CD4-positive, alpha-beta T cell treated with Interleukin-21 for 1 hour (primary cell): ENCODE measurements at regions not wholly inside any gene's neighbourhood (a gene's known extent, or its start where the extent isn't known, plus 50 kb on each side); places are given as distances from the start of the nearest gene placed in this dataset.
A peak's percentile ranks its signal among the peaks of the same experiment; 100 is the strongest.

Experiments
- DNase-seq: peaks from one replicate; pipeline ENCODE4 v3.0.0-alpha.2; 2020

DNA sequence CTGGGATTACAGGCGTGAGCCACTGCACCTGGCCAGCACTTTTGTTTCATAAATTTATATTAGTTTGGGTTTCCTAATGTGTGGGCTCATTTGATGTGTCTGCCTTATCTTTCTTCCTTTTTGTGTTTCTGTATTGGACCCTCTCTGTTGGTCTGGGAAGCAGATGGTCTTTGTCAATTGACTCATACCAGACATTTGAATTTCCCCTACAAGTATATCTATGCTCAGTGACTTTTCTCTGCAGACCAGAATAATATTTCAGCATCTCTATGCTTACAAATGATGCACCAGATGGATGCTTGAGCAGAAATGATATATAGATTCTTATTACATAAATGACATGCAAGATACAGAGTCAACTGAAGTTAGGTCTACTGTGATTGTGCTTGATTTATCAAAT, 329.9 kb upstream of the SLCO3A1 start:
- no peak for DNase-seq

DNA sequence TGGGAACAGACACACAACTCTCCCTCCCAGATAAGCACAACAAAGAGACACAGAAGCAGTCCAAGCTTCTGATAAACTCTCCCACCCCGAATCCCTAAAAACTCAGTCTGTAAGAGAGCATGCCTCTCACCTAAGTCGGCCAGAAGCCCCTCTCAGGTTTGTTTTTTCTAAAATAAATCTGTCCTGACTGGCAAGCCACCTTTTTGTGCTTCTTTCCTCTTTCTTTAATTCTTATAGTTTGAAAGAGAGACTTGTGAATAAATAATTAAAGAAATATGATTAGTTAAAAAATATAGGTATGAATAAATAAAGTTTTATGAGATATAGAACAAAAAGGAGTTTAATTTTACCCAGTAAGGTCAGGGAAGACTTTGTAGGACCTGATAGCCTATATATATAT, 329.0 kb upstream of the SLCO3A1 start:
- DNase-seq = no peak

DNA sequence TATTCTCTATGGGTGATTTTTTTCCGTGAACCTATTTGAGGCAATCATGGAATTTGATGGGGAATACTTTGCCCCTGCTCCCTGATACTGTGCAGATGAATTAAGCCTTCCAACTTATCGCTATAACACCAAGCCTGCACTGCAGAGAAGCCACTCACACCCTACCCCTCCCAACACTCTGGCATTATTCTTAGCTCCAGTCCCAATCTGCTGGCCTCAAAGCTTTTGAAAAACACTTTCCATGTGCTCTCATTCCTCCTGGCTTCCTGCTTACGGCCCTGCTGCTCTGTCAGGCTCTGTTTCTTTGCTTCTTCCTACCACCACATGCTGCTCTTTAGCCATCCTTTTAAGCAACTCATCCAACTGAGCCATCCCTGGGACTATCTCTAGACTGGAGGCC, 327.8 kb upstream of the SLCO3A1 start:
- DNase-seq = no peak

DNA sequence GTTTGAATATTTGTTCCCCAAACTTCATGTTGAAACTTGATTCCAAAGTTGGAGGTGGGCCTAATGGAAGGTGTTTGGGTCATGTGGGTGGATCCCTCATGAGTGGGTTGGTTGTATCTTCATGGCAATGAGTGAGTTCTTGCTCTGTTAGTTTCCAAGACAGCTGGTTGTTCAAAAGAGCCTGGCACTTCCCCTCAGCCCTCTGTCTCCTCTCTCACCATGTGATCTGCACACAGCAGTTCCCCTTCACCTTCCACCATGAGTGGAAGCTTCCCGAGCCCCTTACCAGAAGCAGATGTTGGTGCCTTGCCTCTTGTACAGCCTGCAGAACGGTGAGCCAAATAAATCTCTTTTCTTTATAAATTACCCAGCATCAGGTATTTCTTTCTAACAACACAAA, 327.1 kb upstream of the SLCO3A1 start:
- no peak for DNase-seq

DNA sequence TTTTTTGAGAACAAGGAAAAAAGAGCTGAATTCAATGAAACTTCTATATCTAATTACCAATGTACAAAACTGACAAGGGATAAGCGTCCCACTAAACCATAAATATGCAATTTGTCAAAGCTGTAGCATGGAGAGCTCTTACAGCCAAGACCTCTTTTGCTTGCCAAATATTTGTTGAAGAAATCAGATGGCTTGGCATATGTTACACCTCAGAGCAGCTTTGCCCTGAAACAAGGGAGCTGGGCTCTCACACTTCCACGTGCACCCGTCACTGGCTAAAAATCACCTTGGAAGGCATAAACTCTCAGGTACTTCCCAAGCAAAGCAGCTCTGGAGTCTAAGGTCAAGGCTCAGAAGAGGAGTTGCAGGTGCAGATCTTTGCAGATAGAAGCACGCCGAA, 324.7 kb upstream of the SLCO3A1 start:
- DNase-seq = no peak

DNA sequence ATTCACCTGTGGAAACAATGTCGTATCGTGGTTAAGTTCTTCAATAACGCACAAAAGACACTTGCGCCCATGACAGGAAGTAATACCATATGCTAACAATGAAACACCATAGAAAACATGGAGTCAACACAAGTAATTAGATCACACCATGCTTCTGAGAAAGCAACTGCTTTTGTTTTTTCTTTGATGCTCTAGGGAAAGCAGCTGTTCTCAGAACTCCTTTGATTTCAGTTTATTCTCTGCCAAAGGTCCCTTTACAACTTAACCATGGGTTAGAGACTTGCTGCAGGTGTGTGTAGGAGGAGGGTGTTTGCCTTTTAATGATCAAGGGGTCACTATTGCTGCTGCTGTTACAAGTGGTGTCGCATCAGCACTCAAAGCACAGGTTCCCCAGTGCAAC, 324.0 kb upstream of the SLCO3A1 start:
- DNase-seq = peak; percentile 2

DNA sequence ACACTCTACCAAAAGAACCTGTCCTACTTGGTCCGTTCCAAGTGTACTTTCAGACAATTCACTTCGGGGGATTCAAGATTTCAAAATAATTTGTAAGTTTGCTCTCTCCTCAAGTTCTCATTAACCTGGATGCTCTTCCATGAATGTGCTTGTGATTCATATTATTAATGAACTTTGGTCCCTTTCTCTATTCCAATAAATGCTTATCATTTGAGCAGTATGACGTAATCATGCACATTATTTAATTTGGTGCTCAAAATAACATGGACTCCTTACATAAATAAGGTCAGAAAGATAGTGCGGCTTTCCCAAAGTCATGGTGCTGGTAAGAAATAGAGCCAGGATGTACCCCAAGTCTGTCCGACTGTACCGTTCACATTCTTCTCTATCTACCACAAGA, 323.2 kb upstream of the SLCO3A1 start:
- DNase-seq = no peak

DNA sequence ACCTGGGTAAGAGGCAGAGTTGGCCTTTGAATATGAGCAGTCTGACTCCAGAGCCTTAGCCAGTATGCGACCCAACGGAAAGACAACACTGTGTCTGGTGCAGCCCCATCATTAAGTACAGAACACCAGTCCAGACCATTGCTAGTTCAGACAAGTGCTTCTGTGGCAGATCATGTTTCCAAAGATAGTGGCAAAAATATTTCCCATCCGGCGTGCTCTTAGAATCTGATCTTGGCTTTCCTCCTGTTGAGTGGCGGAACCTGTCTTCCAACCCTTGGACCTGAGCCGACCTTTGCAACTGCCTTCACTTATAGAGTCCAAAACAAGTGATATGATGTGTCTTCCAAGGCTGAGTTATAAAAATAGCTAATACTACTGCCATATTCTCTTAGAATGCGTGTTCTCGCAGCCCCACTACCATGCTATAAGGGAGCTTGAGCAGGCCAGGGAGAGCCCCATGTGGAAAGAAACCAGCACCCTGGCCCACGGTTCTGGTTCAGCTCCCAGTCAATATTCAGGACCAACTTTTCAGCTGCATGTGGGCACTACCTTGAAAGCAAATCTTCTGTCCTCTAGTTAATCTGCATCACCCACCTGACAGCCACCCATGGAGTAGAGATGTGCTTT, 322.4 kb upstream of the SLCO3A1 start:
- no peak for DNase-seq

DNA sequence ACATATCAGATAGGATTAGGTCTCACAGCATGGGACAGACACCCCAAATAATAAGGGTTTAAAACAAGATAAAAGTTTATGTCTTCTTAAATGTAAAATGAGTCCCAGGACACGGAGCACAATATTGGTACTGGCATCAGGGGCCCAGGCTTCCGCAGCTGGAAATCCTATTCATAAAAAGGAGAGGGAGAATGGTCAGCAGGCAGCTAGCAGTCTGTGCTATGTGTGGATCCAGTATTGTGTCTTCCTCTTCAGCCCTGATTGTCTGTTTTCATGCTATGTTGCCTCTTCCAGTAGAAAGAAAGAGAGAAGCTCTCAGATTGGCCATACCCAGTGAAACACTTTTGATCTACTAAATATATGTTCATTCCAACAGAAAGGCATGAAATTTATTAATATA, 319.3 kb upstream of the SLCO3A1 start:
- DNase-seq = no peak

DNA sequence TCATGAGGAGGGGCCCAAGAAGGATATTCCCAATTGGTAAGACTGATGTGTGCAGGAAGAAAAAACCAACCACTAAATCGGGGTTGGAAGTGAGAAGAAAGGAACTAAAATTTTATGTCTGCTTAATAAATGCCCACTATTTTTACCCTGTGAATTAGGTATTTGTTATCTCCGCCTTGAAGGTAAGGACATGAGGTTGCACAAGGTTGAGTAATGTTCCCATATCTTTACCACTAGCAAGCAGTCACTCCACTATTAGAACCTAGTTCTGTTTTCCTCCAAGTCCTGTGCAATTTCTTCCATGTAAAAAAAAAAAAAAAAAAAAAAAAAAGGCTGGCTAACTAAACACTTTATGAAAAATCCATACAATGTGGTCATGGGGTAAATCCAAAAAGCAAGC, 318.5 kb upstream of the SLCO3A1 start:
- no peak for DNase-seq

DNA sequence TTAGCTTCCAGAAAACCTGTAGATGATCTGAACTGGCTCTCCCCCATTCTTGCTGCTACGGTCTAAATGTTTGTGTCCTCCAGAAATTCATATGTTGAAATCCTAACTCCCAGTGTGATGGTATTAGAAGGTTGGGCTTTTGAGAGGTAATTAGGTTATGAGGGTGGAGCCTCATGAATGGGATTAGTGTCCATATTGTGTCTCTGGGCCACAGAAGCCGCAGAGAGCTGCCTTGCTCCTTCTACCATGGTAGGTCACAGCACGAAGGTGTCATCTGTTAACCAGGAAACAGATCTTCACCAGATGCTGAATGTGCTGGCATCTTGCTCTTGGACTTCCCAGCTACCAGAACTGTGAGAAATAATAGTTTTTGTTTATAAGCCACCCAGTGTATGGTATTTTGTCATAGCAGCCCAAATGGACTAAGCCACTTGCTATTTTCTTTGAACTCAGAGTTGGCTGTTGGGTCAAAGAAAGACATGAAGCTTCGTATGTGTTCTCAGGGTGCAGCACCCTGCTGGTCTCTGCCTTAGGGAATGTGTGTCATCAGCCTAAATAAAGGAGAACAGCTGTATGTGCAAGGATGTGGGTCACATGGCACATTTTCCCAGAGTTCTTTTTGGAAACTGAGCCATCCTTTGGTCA, 317.5 kb upstream of the SLCO3A1 start:
- DNase-seq = no peak

DNA sequence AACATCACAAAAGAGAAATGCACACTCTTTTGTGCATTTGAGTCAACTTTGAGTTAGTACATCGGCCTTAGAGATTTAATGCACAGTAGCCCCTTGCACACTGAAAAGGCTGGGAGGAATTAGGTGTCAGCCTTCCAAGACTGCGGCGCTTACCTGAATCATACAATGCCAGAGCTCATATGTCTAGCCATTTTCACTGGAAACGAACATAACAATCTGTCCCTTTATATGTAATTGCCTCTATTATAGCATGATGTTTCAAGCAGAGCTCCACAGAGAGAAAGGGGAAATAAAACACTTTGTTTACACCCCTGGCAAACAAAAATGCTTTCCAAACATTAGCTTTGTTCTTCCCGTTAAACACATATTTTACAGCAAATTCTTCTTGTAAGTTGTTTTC, 315.7 kb upstream of the SLCO3A1 start:
- DNase-seq = no peak

DNA sequence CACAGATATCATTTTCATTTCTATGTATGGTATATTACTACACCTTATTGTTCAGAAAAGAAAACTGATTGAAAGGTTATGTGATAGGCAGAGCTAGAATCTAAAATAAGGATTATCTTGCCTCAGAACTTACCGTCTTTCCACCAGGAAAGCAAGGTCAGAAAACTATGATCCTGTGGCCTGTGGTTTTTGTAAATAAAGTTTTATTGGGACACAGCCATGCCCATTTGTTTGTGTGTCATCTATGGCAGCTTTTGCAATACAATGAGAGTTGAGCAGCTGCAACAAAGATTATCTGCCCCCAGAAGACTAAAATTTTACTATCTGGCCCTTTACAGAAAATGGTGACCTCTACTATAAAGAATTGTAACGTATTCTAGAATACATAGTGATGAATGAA, 314.7 kb upstream of the SLCO3A1 start:
- DNase-seq = no peak

DNA sequence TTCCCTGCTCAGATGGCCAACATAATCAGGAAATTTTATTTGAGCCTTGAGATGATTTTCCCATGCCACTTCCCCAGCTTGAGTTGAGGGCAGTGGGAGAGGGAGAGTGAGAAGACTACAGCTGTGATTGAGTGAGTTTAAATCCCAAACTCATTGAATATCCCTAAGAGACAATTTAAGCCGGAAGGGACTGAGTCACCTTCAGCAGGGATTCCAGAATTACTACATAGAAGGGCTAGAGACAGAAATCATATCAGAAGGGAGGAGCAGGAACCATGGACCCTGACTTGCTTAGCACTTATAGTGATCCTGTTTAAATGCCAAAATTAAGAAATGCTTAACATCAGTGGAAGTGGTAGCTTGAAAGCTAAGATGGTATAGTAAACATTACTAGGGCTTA, 312.2 kb upstream of the SLCO3A1 start:
- no peak for DNase-seq

DNA sequence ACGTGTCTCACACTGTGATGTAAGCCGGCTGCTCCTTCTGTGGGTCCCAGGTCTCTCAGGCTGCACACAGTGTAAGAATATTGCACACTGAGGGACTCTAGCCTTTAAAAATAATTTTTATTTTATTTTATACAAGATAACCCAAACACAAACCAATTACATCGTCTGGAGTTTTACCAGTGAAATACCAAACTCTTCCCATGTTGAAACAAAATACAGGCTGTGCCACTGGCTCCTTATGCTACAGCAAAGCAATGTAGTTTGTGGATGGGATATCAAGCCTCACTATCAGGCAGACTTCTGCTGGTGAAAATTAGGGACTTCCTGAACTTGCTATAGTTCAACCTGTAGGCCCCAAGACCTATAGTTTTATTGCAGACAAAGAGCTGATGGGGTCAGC, 311.3 kb upstream of the SLCO3A1 start:
- no peak for DNase-seq

DNA sequence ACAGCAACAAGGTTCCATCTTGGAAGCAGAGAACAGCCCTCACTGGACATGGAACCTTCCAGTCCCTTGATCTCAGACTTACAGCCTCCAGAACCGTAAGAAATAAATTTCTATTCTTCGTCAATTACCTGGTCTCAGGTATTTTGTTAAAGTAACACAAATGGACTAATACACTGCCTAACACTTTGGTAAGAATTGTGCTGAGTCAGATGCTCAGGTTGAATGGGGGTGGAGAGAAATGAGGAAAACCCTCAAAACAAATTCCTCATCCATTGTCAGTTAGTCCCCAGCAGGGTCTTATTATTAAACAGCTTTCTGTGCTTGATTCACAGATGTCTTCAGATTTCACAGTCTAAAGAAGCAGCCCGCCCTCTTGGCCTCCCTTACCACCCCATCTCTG, 306.2 kb upstream of the SLCO3A1 start:
- DNase-seq = no peak

DNA sequence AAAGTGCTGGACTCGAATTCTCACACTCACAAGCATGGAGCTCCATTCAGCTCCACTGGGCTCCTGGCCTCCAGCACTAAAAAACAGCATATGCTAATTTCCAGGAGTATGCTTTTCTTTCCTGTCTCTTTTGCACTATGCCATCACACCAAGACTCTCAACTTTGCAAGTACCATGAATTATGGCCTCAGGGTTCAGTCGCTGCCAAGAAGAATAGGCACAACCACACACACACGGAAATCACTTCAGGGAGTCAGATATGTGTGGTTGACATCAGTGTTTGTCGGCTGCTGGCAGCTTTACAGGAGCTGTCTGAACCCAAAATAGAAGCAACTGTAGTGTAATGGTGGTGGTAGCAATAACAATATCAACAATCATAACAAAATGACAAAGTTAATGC, 305.0 kb upstream of the SLCO3A1 start:
- no peak for DNase-seq

DNA sequence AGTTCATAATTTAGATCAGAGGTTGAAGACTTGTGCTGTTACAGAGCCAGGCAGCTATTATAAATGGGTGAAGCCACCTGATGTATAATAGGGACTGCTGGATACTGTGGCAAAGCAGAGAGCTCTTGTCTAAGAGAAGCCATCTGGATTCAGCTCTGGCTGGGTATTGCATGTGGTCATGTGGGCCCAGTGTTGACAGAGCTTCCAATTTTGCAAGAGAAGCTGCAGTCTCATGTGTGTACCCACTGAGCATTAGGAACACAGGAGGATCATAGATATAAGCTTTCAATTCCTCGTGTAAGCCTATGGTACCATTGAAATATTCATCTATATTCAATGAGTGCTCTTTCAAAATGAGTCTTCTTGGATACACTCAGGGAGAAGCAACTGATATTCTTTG, 303.9 kb upstream of the SLCO3A1 start:
- DNase-seq = no peak

DNA sequence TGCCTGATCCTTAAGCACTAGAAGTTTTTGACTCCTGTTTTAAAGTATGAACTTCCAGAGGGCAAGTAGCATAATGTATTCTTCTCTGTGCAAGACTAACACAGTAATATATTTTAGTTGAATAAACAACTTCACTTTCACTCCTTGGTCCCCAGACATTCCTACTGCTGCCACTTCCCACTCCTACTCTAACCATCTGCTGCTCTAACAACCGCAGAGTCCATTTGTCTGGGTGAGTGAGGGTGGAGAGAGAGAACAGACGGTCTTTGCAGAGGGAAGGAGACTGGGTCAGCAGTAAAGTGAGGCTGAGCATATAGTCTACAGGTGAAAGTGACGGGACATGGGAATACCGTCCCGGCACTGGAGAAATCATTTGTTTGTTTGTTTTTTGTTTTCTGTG, 301.0 kb upstream of the SLCO3A1 start:
- no peak for DNase-seq

DNA sequence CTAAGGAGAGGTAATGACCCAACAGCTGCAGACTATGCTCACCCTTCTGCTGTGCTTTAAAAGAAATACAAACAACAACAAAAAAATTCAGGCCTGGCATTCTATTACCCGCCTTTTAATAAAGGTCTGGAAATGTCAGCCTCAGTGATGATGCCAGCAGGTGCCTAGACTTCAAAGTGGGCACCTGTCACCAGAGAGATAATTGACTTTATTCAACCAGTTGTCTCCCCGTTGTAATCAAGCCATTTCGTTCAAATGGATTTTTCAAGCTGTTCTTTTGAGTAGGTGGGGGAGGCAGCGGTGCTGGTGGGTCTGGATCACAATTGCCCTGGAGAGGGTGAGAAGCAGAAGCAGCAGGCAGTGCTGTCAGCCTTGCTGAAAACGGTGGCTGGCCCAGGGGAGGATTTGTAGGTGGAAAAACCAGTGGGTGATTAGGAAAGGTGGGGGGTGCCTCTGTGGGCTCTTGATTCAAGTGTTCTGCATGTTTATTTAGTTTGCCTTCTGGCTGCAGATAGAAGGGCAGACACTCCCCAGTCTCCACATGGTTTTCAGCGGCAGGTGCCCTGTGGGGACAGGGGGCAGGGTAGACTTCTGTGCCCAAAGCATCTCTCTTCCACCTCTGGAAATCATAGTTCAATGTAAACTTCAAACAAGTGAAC, 300.2 kb upstream of the SLCO3A1 start:
- no peak for DNase-seq

DNA sequence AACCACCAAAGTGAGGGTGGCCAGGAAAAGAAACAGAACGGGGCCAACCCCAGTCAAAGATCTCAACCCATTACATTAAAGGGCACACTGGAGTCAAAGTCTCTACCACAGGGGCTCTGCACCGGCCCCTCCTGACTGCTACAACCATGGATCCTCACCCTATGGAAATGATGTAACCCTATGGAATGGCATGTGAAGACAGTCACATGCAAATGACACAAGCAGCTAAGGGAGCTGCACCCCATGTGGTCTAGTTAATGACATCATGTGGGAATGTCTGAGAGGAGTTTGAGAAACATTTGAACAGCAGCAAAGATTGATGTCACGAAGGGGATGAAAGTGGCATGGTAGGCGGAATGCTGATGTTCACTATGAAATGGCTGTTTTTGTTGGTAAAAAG, 298.2 kb upstream of the SLCO3A1 start:
- DNase-seq = no peak

DNA sequence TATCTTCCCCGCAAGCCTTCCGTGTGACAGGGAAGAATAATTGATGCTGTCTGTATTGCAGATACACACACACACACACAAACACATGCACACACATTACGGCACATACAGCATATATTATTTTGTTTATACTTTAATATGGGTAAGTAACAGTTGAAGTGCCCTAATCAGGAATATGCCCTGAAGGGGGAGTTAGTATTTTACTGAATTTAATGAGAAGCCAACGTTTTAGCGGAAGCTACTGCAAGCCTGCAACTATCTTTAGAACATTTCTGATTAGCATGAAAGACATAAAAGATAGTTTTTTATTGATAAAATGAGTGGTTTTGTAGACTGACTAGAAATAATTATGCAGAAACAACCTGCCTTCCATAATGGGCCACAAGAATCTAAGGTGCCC, 296.6 kb upstream of the SLCO3A1 start:
- no peak for DNase-seq

DNA sequence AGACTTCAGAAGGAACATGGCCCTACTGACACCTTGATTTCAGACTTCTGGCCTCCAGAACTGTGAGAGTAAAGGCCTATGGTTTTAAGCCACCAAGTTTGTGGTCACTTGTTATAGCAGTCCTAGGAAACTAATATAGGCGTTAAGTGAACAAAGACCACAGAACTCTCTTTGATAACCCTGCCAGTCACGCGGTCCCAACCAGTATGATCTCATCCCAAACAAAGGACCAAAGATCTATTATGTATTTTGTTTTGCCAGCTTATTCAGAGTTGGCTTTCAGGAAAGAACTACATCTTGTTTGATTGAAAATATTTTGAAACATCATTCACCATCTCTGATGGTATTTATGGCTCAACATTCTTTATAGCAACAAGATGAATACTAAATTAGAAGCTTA, 294.4 kb upstream of the SLCO3A1 start:
- no peak for DNase-seq

DNA sequence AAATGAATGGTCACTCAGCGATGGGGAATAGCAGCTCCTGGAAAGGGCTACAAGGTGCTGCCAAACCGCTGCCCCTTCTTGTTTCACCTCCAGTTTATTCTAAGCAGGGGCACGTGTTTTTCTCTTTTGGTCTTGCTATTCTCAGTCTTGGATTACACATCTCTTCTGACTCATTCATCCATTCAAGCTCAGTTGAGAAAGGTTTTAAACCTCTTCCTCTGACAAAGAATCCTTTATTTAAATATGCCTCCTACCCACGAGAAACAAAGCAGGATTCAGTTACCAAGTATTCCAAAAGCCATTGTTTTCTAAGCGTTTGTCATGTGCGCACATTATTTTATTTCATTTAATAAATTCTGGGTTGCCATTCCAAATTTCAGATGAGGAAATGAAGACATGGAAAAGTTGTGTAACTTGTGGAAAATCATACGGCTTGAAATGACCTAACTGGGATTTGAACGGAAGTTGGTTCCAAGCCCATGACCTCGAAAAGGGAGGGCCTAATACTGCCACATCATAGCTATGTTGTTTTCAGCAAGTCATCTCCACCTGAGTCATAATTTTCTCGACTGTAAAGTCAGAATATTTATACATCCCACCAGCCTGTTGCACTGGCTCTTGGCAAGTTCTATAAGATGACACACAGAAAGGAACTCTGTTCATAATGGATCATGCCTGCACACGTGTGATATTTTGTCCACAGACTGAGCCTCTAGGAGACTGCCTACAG, 292.0 kb upstream of the SLCO3A1 start:
- no peak for DNase-seq
